ENCODE measurements at regions not wholly inside any gene's neighbourhood (a gene's known extent, or its start where the extent isn't known, plus 50 kb on each side); places are given as distances from the start of the nearest gene placed in this dataset.

DNA sequence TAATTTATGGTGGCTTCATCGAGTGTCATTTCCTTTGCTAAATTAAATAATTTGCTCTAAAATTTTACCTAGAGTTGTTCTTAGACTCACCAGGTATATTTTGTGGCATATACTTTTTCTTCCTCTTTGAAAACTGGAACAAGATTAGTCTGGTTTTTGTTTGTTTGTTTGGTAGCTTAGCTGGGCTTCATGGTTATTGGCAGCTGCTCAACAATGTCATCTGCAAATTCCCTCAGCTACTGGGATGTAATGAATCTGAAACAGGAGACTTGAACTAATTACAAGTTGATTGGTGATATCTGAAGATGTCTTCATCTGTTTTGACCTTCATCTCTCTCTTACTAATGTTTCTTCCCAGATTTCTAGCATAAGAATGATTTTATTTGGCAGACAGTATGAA, 270.5 kb upstream of the P2RY1 start:
- no peak overlapping the region for H3K27ac ChIP-seq
- FAIRE-seq (no peak), ATAC-seq (no peak), DNase-seq (ENCODE audit: low read depth in 1 of 2, low spot score in 1 of 2) (no peak)
- CTCF ChIA-PET: interaction anchor here (1.2 kb wide), 1 partner anchor 10 kb away, joined by 4 read pairs; no protein-coding TSS in a partner anchor
- H3K4me2 ChIP-seq: no peak overlapping the region
- WGBS (ENCODE audit: missing lambda C conversion rate): 55% methylated on average over 1 of the region's 1 CpG
- POLR2A ChIA-PET: no interaction called here
- no peaks in the 10 kb centered on the region for H3K4me1 ChIP-seq
- TF ChIP-seq, protein P1, sequence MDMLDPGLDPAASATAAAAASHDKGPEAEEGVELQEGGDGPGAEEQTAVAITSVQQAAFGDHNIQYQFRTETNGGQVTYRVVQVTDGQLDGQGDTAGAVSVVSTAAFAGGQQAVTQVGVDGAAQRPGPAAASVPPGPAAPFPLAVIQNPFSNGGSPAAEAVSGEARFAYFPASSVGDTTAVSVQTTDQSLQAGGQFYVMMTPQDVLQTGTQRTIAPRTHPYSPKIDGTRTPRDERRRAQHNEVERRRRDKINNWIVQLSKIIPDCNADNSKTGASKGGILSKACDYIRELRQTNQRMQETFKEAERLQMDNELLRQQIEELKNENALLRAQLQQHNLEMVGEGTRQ (IDR thresholded peaks at IDR 0.05): no peak
- TF ChIP-seq RFX5 (IDR thresholded peaks at IDR 0.05): no peak
- TF ChIP-seq RARB (CRISPR knock-in tag; IDR thresholded peaks at IDR 0.05): no peak
- TF ChIP-seq JUNB (IDR thresholded peaks at IDR 0.05): no peak
- no peak for TF ChIP-seq ZSCAN20 (CRISPR knock-in tag; IDR thresholded peaks at IDR 0.05)
- TF ChIP-seq POLR2A (IDR thresholded peaks at IDR 0.05; ENCODE audit: low read length): no peak
- no peak for TF ChIP-seq FOSB (CRISPR knock-in tag; IDR thresholded peaks at IDR 0.05)
- no peak for TF ChIP-seq CBX2 (IDR thresholded peaks at IDR 0.05; ENCODE audit: borderline replicate concordance, low read depth)
- TF ChIP-seq KDM5A (IDR thresholded peaks at IDR 0.05): no peak
- no peak for TF ChIP-seq HOXB5 (CRISPR knock-in tag; IDR thresholded peaks at IDR 0.05)
- TF ChIP-seq, protein P2, sequence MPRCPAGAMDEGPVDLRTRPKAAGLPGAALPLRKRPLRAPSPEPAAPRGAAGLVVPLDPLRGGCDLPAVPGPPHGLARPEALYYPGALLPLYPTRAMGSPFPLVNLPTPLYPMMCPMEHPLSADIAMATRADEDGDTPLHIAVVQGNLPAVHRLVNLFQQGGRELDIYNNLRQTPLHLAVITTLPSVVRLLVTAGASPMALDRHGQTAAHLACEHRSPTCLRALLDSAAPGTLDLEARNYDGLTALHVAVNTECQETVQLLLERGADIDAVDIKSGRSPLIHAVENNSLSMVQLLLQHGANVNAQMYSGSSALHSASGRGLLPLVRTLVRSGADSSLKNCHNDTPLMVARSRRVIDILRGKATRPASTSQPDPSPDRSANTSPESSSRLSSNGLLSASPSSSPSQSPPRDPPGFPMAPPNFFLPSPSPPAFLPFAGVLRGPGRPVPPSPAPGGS (IDR thresholded peaks at IDR 0.05): no peak
- TF ChIP-seq, protein P3, sequence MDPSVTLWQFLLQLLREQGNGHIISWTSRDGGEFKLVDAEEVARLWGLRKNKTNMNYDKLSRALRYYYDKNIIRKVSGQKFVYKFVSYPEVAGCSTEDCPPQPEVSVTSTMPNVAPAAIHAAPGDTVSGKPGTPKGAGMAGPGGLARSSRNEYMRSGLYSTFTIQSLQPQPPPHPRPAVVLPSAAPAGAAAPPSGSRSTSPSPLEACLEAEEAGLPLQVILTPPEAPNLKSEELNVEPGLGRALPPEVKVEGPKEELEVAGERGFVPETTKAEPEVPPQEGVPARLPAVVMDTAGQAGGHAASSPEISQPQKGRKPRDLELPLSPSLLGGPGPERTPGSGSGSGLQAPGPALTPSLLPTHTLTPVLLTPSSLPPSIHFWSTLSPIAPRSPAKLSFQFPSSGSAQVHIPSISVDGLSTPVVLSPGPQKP (IDR thresholded peaks at IDR 0.05; ENCODE audit: low read depth, low read length): no peak
- TF ChIP-seq MAZ (IDR thresholded peaks at IDR 0.05; ENCODE audit: borderline replicate concordance, low read depth, low read length): no peak
- no peak for TF ChIP-seq GATA3 (IDR thresholded peaks at IDR 0.05; ENCODE audit: borderline replicate concordance)
- no peak for TF ChIP-seq HDAC2 (IDR thresholded peaks at IDR 0.05)
- no peak for TF ChIP-seq EHMT2 (IDR thresholded peaks at IDR 0.05; ENCODE audit: low read depth)
- no peak for TF ChIP-seq CEBPB (IDR thresholded peaks at IDR 0.05)
- no peak for TF ChIP-seq ZFP36 (IDR thresholded peaks at IDR 0.05; ENCODE audit: borderline replicate concordance, partially characterized antibody)
- no peak for TF ChIP-seq EP300 (IDR thresholded peaks at IDR 0.05)
- TF ChIP-seq RAD21 (conservative IDR thresholded peaks at IDR 0.05 in 1 of 2, IDR thresholded peaks at IDR 0.05 in 1 of 2): no peak
- H3K4me3 ChIP-seq: no peak overlapping the region
- no peaks in the 10 kb centered on the region for H3K9me3 ChIP-seq

DNA sequence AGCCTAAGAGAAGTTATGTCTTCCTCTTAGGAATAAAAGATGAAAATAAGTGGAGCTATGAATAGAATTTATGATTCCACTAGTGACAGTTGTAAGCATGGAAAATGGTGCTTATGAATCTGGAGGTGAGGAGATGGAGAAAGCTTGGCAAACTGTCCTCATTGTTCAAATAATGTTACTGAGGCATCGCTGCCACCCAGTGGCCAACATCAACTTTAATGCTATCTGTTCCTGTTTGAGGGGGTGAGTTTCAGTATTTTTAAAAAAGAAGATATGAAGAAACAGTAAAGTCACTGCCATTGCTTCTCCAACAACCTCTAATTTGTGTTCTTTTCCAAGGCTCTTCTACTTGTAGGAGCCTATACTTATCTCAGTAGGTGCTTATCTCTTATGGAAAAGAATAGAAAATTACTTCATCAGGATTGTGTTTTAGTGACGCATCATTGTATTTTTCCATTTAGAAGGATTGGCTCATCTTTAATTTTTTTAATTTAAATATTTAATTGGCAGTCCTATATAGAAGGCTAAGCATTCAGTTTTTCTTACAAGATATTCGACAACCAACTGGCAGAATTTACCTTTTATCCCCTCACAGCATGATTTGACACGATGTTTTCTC, 260.4 kb upstream of the P2RY1 start:
- Histone ChIP-seq H3K4me2 (no peak overlapping the region), H3K4me1 (no peaks in the 10 kb centered on the region), H3K27ac (no peak overlapping the region), H3K4me3 (no peak overlapping the region), H3K9me3 (no peaks in the 10 kb centered on the region)
- CTCF ChIA-PET: interaction anchor here (0.7 to 3.0 kb wide), 17 partner anchors 10 to 1476 kb away, joined by 3 to 13 read pairs (median 3); no protein-coding TSS in a partner anchor
- DNase-seq (ENCODE audit: low read depth in 1 of 2, low spot score in 1 of 2): peak; percentile 36 to 58
- POLR2A ChIA-PET: no interaction called here
- ATAC-seq: peak; percentile 92 to 93
- peak; percentile 80 for FAIRE-seq
- 44% methylated on average over 4 of the region's 4 CpGs for WGBS (ENCODE audit: missing lambda C conversion rate)
- TF ChIP-seq RAD21 (conservative IDR thresholded peaks at IDR 0.05 in 1 of 2, IDR thresholded peaks at IDR 0.05 in 1 of 2): peak; percentile 78 to 79
- peak; percentile 75 for TF ChIP-seq SMC3 (IDR thresholded peaks at IDR 0.05)
- TF ChIP-seq, protein P4, sequence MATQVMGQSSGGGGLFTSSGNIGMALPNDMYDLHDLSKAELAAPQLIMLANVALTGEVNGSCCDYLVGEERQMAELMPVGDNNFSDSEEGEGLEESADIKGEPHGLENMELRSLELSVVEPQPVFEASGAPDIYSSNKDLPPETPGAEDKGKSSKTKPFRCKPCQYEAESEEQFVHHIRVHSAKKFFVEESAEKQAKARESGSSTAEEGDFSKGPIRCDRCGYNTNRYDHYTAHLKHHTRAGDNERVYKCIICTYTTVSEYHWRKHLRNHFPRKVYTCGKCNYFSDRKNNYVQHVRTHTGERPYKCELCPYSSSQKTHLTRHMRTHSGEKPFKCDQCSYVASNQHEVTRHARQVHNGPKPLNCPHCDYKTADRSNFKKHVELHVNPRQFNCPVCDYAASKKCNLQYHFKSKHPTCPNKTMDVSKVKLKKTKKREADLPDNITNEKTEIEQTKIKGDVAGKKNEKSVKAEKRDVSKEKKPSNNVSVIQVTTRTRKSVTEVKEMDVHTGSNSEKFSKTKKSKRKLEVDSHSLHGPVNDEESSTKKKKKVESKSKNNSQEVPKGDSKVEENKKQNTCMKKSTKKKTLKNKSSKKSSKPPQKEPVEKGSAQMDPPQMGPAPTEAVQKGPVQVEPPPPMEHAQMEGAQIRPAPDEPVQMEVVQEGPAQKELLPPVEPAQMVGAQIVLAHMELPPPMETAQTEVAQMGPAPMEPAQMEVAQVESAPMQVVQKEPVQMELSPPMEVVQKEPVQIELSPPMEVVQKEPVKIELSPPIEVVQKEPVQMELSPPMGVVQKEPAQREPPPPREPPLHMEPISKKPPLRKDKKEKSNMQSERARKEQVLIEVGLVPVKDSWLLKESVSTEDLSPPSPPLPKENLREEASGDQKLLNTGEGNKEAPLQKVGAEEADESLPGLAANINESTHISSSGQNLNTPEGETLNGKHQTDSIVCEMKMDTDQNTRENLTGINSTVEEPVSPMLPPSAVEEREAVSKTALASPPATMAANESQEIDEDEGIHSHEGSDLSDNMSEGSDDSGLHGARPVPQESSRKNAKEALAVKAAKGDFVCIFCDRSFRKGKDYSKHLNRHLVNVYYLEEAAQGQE (IDR thresholded peaks at IDR 0.05): no peak
- TF ChIP-seq, protein P5, sequence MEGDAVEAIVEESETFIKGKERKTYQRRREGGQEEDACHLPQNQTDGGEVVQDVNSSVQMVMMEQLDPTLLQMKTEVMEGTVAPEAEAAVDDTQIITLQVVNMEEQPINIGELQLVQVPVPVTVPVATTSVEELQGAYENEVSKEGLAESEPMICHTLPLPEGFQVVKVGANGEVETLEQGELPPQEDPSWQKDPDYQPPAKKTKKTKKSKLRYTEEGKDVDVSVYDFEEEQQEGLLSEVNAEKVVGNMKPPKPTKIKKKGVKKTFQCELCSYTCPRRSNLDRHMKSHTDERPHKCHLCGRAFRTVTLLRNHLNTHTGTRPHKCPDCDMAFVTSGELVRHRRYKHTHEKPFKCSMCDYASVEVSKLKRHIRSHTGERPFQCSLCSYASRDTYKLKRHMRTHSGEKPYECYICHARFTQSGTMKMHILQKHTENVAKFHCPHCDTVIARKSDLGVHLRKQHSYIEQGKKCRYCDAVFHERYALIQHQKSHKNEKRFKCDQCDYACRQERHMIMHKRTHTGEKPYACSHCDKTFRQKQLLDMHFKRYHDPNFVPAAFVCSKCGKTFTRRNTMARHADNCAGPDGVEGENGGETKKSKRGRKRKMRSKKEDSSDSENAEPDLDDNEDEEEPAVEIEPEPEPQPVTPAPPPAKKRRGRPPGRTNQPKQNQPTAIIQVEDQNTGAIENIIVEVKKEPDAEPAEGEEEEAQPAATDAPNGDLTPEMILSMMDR (IDR thresholded peaks at IDR 0.05): peak; percentile 79

Measured in A549 (cell line).